K562 (cell line): ENCODE measurements at regions not wholly inside any gene's neighbourhood (a gene's known extent, or its start where the extent isn't known, plus 50 kb on each side); places are given as distances from the start of the nearest gene placed in this dataset.

Source experiments
- ATAC-seq: fragments of 200-7000 bp; cut with Tn5 transposase; 3 replicates; pipeline ENCODE4 v1.9.1; 2020; ENCODE audit warnings: moderate library complexity
- BruUV-seq: library from RNA; stranded (reverse); fragments of 400-500 nt; replicated peaks from 2 replicates; lab custom pipeline; 2021; lab: Mats Ljungman, UMichigan
- CTCF ChIA-PET: fragments of 300-600 bp; formaldehyde crosslinking; extraction: SDS; loops from one replicate; lab custom pipeline; 2021; ENCODE audit warnings: low intra/inter-chr PET ratio; lab: Yijun Ruan, JAX
- POLR2A ChIA-PET: fragments of 300-600, 350-650 bp; sonication (Branson Sonifier 250); formaldehyde crosslinking; extraction: SDS; loops from one replicate; lab custom pipeline; 2021; ENCODE audit warnings: antibody characterized with exemption, inconsistent platforms; lab: Yijun Ruan, JAX
- DNase-seq, 4 experiments: peaks; one replicate each; pipeline versions ENCODE4 v3.0.0 to v3.0.0-alpha.2; 2011 to 2018; ENCODE audit warnings: low spot score in 3 of 4, mixed read lengths in 3 of 4; ENCODE audit errors: extremely low read depth in 1 of 4
- FAIRE-seq: peaks from 2 replicates; lab custom pipeline; 2011; peaks lifted over from hg19 to GRCh38; lab: Jason Lieb, UNC
- H2AFZ ChIP-seq: 2 replicates; pipeline ENCODE4 v1.6.0; 2011; ENCODE audit warnings: low read depth, low read length, control low read depth, inconsistent platforms
- H3K27ac ChIP-seq: fragments of 200-600 bp; 3 replicates; pipeline ENCODE4 v1.8.0; 2011; ENCODE audit warnings: low read depth, mild to moderate bottlenecking, control low read depth, inconsistent platforms, low read length, moderate library complexity, mixed read lengths; ENCODE audit errors: extremely low read depth
- H3K27me3 ChIP-seq, 2 experiments: fragments of 300-600 bp in 1 of 2; 2 replicates in 1 of 2; 3 replicates in 1 of 2; pipeline versions ENCODE4 v1.6.0 to v1.8.0; 2011; ENCODE audit warnings: inconsistent platforms in 2 of 2, low read length in 2 of 2, mild to moderate bottlenecking in 1 of 2, mixed read lengths in 1 of 2, moderate library complexity in 1 of 2; ENCODE audit not compliant: control insufficient read depth in 2 of 2, insufficient read depth in 2 of 2
- H3K36me3 ChIP-seq: fragments of 300-600 bp; 3 replicates; pipeline ENCODE4 v1.8.0; 2011; ENCODE audit warnings: mild to moderate bottlenecking, low read length, inconsistent platforms; ENCODE audit not compliant: control insufficient read depth, insufficient read depth
- H3K4me1 ChIP-seq, 2 experiments: fragments of 200-600 bp in 1 of 2; replicated peaks in 1 of 2; 2 replicates in 1 of 2; 3 replicates in 1 of 2; pipeline versions ENCODE4 v1.5.1 to v1.8.0; 2011; ENCODE audit warnings: inconsistent platforms in 2 of 2, low read length in 2 of 2, mild to moderate bottlenecking in 1 of 2, mixed read lengths in 1 of 2, moderate library complexity in 1 of 2; ENCODE audit not compliant: control insufficient read depth in 2 of 2, insufficient read depth in 2 of 2
- H3K4me2 ChIP-seq: 2 replicates; pipeline ENCODE4 v1.6.1; 2011; ENCODE audit warnings: low read length, control low read depth, inconsistent platforms, mixed read lengths; ENCODE audit not compliant: insufficient read depth
- H3K4me3 ChIP-seq: fragments of 200-600 bp; sonication (generic), shearing (Covaris generic); 2 replicates; pipeline ENCODE4 v1.5.1; 2016; ENCODE audit warnings: control low read depth, inconsistent platforms
- H3K79me2 ChIP-seq: fragments of 200-600 bp; 3 replicates; pipeline ENCODE4 v1.8.0; 2011; ENCODE audit warnings: low read length, inconsistent platforms; ENCODE audit not compliant: control insufficient read depth, insufficient read depth
- H3K9ac ChIP-seq, 2 experiments: 2 replicates each; pipeline versions ENCODE4 v1.6.0 to v1.6.1; 2011; ENCODE audit warnings: low read depth in 2 of 2, low read length in 2 of 2, control low read depth in 1 of 2, inconsistent platforms in 1 of 2, mild to moderate bottlenecking in 1 of 2, mixed read lengths in 1 of 2; ENCODE audit not compliant: insufficient read depth in 1 of 2
- H3K9me1 ChIP-seq: one replicate; pipeline ENCODE4 v1.6.0; 2011; ENCODE audit warnings: inconsistent platforms, mild to moderate bottlenecking, low read length, moderate library complexity; ENCODE audit not compliant: control insufficient read depth, insufficient read depth
- H3K9me3 ChIP-seq: replicated peaks from 2 replicates; pipeline ENCODE4 v1.5.1; 2011; ENCODE audit warnings: low read depth, low read length, inconsistent platforms; ENCODE audit not compliant: control insufficient read depth, insufficient read depth
- H4K20me1 ChIP-seq: replicated peaks from 2 replicates; pipeline ENCODE4 v1.6.1; 2011; ENCODE audit warnings: low read length, inconsistent platforms, mixed read lengths; ENCODE audit not compliant: control insufficient read depth, insufficient read depth
- BDP1 ChIP-seq: IDR thresholded peaks from 3 replicates; pipeline ENCODE4 v1.6.1; 2011; ENCODE audit not compliant: insufficient read length, insufficient read depth
- CBX8 ChIP-seq: fragments of 200-600 bp; sonication (generic); IDR thresholded peaks from 2 replicates; pipeline ENCODE4 v1.6.1; 2012; ENCODE audit warnings: borderline replicate concordance, mixed run types, low read depth, mild to moderate bottlenecking, moderate library complexity, mixed read lengths, low read length, control low read depth, inconsistent platforms; ENCODE audit not compliant: poor library complexity, severe bottlenecking; ENCODE audit errors: extremely low read depth
- EP300 ChIP-seq: IDR thresholded peaks from 2 replicates; pipeline ENCODE4 v1.6.1; 2012; ENCODE audit warnings: low read length, improper control_type of control experiment
- HMGXB4 ChIP-seq: sonication (generic); formaldehyde crosslinking; IDR thresholded peaks from 2 replicates; pipeline ENCODE4 v1.8.1; 2023; ENCODE audit warnings: mild to moderate bottlenecking, missing genetic modification reagents
- PHB2 ChIP-seq: fragments of 450-650 bp; IDR thresholded peaks from 2 replicates; pipeline ENCODE4 v1.6.1; 2017; ENCODE audit warnings: low read depth
- RBBP5 ChIP-seq: fragments of 200-600 bp; sonication (generic); IDR thresholded peaks from 2 replicates; pipeline ENCODE4 v1.6.1; 2012; ENCODE audit warnings: borderline replicate concordance, mild to moderate bottlenecking, low read length, control low read depth, inconsistent platforms; ENCODE audit not compliant: insufficient read depth, poor library complexity, severe bottlenecking
- RFX7 ChIP-seq: fragments of 250-450 bp; sonication (Bioruptor Pico); IDR thresholded peaks from 2 replicates; pipeline ENCODE4 v1.5.1; 2021; ENCODE audit warnings: mild to moderate bottlenecking
- STAT5A ChIP-seq: IDR thresholded peaks from 2 replicates; pipeline ENCODE4 v1.6.1; 2012; ENCODE audit warnings: low read length, inconsistent platforms, borderline replicate concordance
- TAF15 ChIP-seq: fragments of 200-400 bp; formaldehyde crosslinking; IDR thresholded peaks from 2 replicates; pipeline ENCODE4 v1.6.1; 2017; ENCODE audit warnings: mild to moderate bottlenecking, low read depth, low read length, moderate library complexity
- TBL1XR1 ChIP-seq, 2 experiments: IDR thresholded peaks; 2 replicates each; pipeline ENCODE4 v1.6.1; 2012; ENCODE audit warnings: improper control_type of control experiment in 2 of 2, low read length in 2 of 2, mild to moderate bottlenecking in 1 of 2
- ZNF408 ChIP-seq: fragments of 250-450 bp; sonication (Bioruptor Pico); IDR thresholded peaks from 2 replicates; pipeline ENCODE4 v1.4.0; 2020; ENCODE audit warnings: low read depth, mild to moderate bottlenecking, moderate library complexity
- ZNF518B ChIP-seq: fragments of 250-450 bp; sonication (Bioruptor Pico); IDR thresholded peaks from 2 replicates; pipeline ENCODE4 v1.5.0; 2021; ENCODE audit warnings: mild to moderate bottlenecking, moderate library complexity
- WGBS: fragments of 100-300 bp; shearing (Covaris generic); methylation state at CpG from one replicate; pipeline ENCODE4 v1.1.6; 2016; ENCODE audit warnings: low coverage, mixed read lengths; ENCODE audit not compliant: insufficient coverage; ENCODE audit errors: missing lambda C conversion rate; 5-methylcytosine and 5-hydroxymethylcytosine counted together
- in situ Hi-C: fragments of 300-500 bp; cut with MboI; formaldehyde crosslinking; loops from 4 replicates; pipeline ENCODE4 v1.15.0; 2018; ENCODE audit warnings: inconsistent platforms, mixed read lengths
- intact Hi-C: fragments of 100-400 bp; cut with micrococcal nuclease; formaldehyde crosslinking; loops from 2 replicates; pipeline ENCODE4 v1.14.2; 2022

GRCh38 chr11:130623670-130624668, 175.5 kb downstream of the ADAMTS15 start (continued):
- TF ChIP-seq HMGXB4 (CRISPR knock-in tag) (no peak), TBL1XR1 (IDR thresholded peaks at IDR 0.05; ENCODE audit: low read length in 2 of 2) (no peak), ZNF408 (CRISPR knock-in tag) (no peak), CBX8 (no peak), BDP1 (no peak), EP300 (no peak)

GRCh38 chr11:130624971-130625544, 176.6 kb downstream of the ADAMTS15 start:
- Histone ChIP-seq H3K4me3 (no peak overlapping the region), H3K27ac (no peak overlapping the region), H3K79me2 (no peaks in the 10 kb centered on the region), H3K4me1 (no peaks in the 10 kb centered on the region), H3K27me3 (peaks cover 0 to 5% of the 10 kb centered on the region in 2 experiments; a peak in 1 of 5 replicates), H3K4me2 (no peak overlapping the region), H3K36me3 (no peaks in the 10 kb centered on the region), H3K9me3 (no peaks in the 10 kb centered on the region), H2AFZ (no peak overlapping the region), H3K9me1 (no peaks in the 10 kb centered on the region), H3K9ac (no peak overlapping the region), H4K20me1 (no peaks in the 10 kb centered on the region)
- ATAC-seq (no peak), DNase-seq (no peak), FAIRE-seq (no peak)
- WGBS: 1% methylated on average over 11 of the region's 11 CpGs
- intact Hi-C loops (no loop called here), in situ Hi-C loops (no loop called here)
- ChIA-PET CTCF (no interaction called here), POLR2A (no interaction called here)
- no TSS peak for BruUV-seq
- TF ChIP-seq TAF15: no peak
- TF ChIP-seq STAT5A: no peak
- no peak for TF ChIP-seq PHB2
- TF ChIP-seq RFX7 (CRISPR knock-in tag): no peak
- TF ChIP-seq RBBP5: no peak
- no peak for TF ChIP-seq ZNF518B
